ENCODE measurements at regions not wholly inside any gene's neighbourhood (a gene's known extent, or its start where the extent isn't known, plus 50 kb on each side); places are given as distances from the start of the nearest gene placed in this dataset.
A peak's percentile ranks its signal among the peaks of the same experiment; 100 is the strongest.

- H3K4me3 ChIP-seq (ENCODE audit: low read depth, low read length) = no peak overlapping the region
- no peak for DNase-seq (ENCODE audit: low read depth)
These were observed 606.0 kb downstream of the EFNB2 start for GRCh38 chr13:105929505-105929904.

- no peak for DNase-seq (ENCODE audit: low read depth)
- no peak overlapping the region for H3K4me3 ChIP-seq (ENCODE audit: low read depth, low read length)
These were observed 606.6 kb downstream of the EFNB2 start for GRCh38 chr13:105928901-105929300.

GRCh38 chr13:105928048-105928447 lies 607.4 kb downstream of the EFNB2 start:
- no peak for DNase-seq (ENCODE audit: low read depth)
- H3K4me3 ChIP-seq (ENCODE audit: low read depth, low read length) = no peak overlapping the region

GRCh38 chr13:105925496-105925895 lies 610.0 kb downstream of the EFNB2 start:
- no peak overlapping the region for H3K4me3 ChIP-seq (ENCODE audit: low read depth, low read length)
- peak; percentile 82 for DNase-seq (ENCODE audit: low read depth)

- no peak for DNase-seq (ENCODE audit: low read depth)
- no peak overlapping the region for H3K4me3 ChIP-seq (ENCODE audit: low read depth, low read length)
These were observed 613.8 kb downstream of the EFNB2 start for GRCh38 chr13:105921711-105922110.

GRCh38 chr13:105920370-105920769 lies 615.1 kb downstream of the EFNB2 start:
- no peak overlapping the region for H3K4me3 ChIP-seq (ENCODE audit: low read depth, low read length)
- DNase-seq (ENCODE audit: low read depth) = peak; percentile 81

- H3K4me3 ChIP-seq (ENCODE audit: low read depth, low read length) = no peak overlapping the region
- DNase-seq (ENCODE audit: low read depth) = no peak
These were observed 616.4 kb downstream of the EFNB2 start for GRCh38 chr13:105918842-105919741.

- H3K4me3 ChIP-seq (ENCODE audit: low read depth, low read length) = no peak overlapping the region
- DNase-seq (ENCODE audit: low read depth) = no peak
These were observed 620.2 kb downstream of the EFNB2 start for GRCh38 chr13:105915146-105915850.

GRCh38 chr13:105914291-105915036 lies 621.0 kb downstream of the EFNB2 start:
- no peak overlapping the region for H3K4me3 ChIP-seq (ENCODE audit: low read depth, low read length)
- peak; percentile 91 for DNase-seq (ENCODE audit: low read depth)

GRCh38 chr13:105908586-105908985 lies 626.9 kb downstream of the EFNB2 start:
- H3K4me3 ChIP-seq (ENCODE audit: low read depth, low read length) = no peak overlapping the region
- no peak for DNase-seq (ENCODE audit: low read depth)

GRCh38 chr13:105907319-105908019 lies 628.0 kb downstream of the EFNB2 start:
- DNase-seq (ENCODE audit: low read depth) = no peak
- no peak overlapping the region for H3K4me3 ChIP-seq (ENCODE audit: low read depth, low read length)

- no peak for DNase-seq (ENCODE audit: low read depth)
These were observed 628.7 kb downstream of the EFNB2 start for GRCh38 chr13:105906746-105907145.

GRCh38 chr13:105904034-105904742 lies 631.3 kb downstream of the EFNB2 start:
- no peak overlapping the region for H3K4me3 ChIP-seq (ENCODE audit: low read depth, low read length)
- DNase-seq (ENCODE audit: low read depth) = no peak

More at GRCh38 chr13:105906746-105907145, 628.7 kb downstream of the EFNB2 start:
- H3K4me3 ChIP-seq (ENCODE audit: low read depth, low read length) = no peak overlapping the region

- no peak overlapping the region for H3K4me3 ChIP-seq (ENCODE audit: low read depth, low read length)
- no peak for DNase-seq (ENCODE audit: low read depth)
These were observed 633.1 kb downstream of the EFNB2 start for GRCh38 chr13:105902396-105902795.

GRCh38 chr13:105897575-105897974 lies 637.9 kb downstream of the EFNB2 start:
- no peak for DNase-seq (ENCODE audit: low read depth)
- no peak overlapping the region for H3K4me3 ChIP-seq (ENCODE audit: low read depth, low read length)

GRCh38 chr13:105894697-105895096 lies 640.8 kb downstream of the EFNB2 start:
- H3K4me3 ChIP-seq (ENCODE audit: low read depth, low read length) = no peak overlapping the region
- DNase-seq (ENCODE audit: low read depth) = no peak

GRCh38 chr13:105890509-105890908 lies 645.0 kb downstream of the EFNB2 start:
- H3K4me3 ChIP-seq (ENCODE audit: low read depth, low read length) = no peak overlapping the region
- no peak for DNase-seq (ENCODE audit: low read depth)

- H3K4me3 ChIP-seq (ENCODE audit: low read depth, low read length) = no peak overlapping the region
- no peak for DNase-seq (ENCODE audit: low read depth)
These were observed 657.3 kb downstream of the EFNB2 start for GRCh38 chr13:105878119-105878700.

All from skeletal muscle cell (primary cell).